IPS DF 6.9 (cell line): ENCODE measurements at regions not wholly inside any gene's neighbourhood (a gene's known extent, or its start where the extent isn't known, plus 50 kb on each side); places are given as distances from the start of the nearest gene placed in this dataset.

Source experiments
- DNase-seq: peaks from one replicate; pipeline ENCODE4 v3.0.0-alpha.2; 2013; ENCODE audit warnings: low read depth, low spot score
- H3K27ac ChIP-seq: one replicate; pipeline ENCODE4 v1.5.1; 2013; ENCODE audit warnings: low read length, control low read depth
- H3K27me3 ChIP-seq: 2 replicates; pipeline ENCODE4 v1.6.1; 2013; ENCODE audit warnings: mild to moderate bottlenecking, low read length; ENCODE audit not compliant: control insufficient read depth, insufficient read depth
- H3K36me3 ChIP-seq: 2 replicates; pipeline ENCODE4 v1.6.1; 2013; ENCODE audit warnings: low read length; ENCODE audit not compliant: control insufficient read depth, insufficient read depth
- H3K4me1 ChIP-seq: 2 replicates; pipeline ENCODE4 v1.6.1; 2013; ENCODE audit warnings: low read length; ENCODE audit not compliant: control insufficient read depth, insufficient read depth
- H3K4me3 ChIP-seq: 2 replicates; pipeline ENCODE4 v1.5.1; 2013; ENCODE audit warnings: mild to moderate bottlenecking, low read length
- H3K9me3 ChIP-seq: 2 replicates; pipeline ENCODE4 v1.6.1; 2013; ENCODE audit warnings: low read length, inconsistent platforms; ENCODE audit not compliant: control insufficient read depth, insufficient read depth
- WGBS: extraction: QIAGEN DNeasy Blood & Tissue Kit; methylation state at CpG from one replicate; pipeline ENCODE4 v1.1.7; 2013; ENCODE audit warnings: mixed read lengths, missing lambda C conversion rate; ENCODE audit not compliant: insufficient read length, insufficient coverage; 5-methylcytosine and 5-hydroxymethylcytosine counted together

DNA sequence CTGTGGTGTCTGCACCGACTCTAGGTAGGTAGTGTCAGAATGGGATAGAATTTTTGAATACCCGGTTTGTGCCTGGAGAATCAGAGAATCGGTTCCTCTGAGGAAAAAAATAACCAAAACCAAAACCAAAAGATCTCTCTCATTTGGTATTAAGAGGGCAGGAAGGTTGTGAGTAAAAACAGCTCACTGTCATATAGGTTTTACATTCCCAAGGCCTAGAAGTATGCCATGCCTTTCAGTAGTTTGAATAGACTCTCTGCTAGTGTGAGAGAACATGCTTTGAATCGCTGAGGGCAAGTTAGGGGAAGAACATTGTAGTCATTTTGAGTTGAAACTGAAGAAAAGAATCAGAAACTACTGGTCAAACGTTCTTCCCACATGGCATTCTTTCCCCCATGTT, 411.4 kb upstream of the CD180 start:
- H3K4me1 ChIP-seq = no peaks in the 10 kb centered on the region
- H3K9me3 ChIP-seq = no peaks in the 10 kb centered on the region
- H3K36me3 ChIP-seq = no peaks in the 10 kb centered on the region
- WGBS = no CpG with 5 or more reads among the region's 5 CpGs
- no peaks in the 10 kb centered on the region for H3K27me3 ChIP-seq
- no peak overlapping the region for H3K27ac ChIP-seq
- DNase-seq = no peak
- H3K4me3 ChIP-seq = no peak overlapping the region

- WGBS = no CpG with 5 or more reads among the region's 2 CpGs
- Histone ChIP-seq H3K4me1 (no peaks in the 10 kb centered on the region), H3K27ac (no peak overlapping the region), H3K27me3 (no peaks in the 10 kb centered on the region), H3K4me3 (no peak overlapping the region), H3K9me3 (no peaks in the 10 kb centered on the region), H3K36me3 (no peaks in the 10 kb centered on the region)
- DNase-seq = no peak
Measured at GRCh38 chr5:67606586-67606947, 410.0 kb upstream of the CD180 start.

DNA sequence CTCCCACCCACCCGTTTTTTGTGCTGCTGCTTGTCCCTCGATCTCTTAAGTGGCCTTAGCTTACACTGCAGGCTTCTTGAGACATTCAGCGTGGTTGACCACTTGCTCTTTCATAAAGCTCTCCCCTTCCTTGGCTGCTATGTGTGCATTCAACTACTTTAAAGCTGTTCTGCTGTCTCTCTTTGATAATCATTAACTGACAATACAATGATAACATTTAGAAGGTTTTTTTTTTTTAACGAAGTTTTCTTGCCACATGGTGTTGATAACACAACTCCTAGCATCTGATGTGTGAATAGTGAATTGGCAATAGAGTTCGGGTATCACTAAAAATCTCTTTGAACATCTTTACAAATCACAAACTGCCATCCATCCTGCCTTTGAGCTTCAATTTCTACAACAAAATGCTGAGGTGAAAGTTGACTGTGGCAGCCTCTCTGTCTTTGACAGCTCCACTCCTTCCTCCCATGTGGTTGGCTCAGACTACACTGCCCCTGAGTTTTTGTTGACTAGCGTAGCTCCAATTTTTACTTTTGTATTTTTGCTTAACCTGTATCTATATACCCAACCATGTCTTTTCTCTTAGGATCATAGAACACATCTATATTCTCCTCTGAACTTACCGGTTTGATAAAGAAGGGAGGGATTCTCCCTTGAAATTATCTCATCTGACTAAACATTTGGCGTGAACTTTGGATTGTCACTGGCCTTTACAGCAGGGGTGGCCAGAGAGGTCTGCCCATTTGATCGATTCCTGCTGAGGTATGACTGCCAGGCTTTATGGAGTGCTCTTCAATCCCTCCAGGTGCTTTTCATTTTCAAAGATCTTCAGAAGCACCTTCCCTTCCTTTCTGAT, 409.4 kb upstream of the CD180 start:
- Histone ChIP-seq H3K4me3 (no peak overlapping the region), H3K36me3 (no peaks in the 10 kb centered on the region), H3K27me3 (no peaks in the 10 kb centered on the region), H3K9me3 (no peaks in the 10 kb centered on the region), H3K4me1 (no peaks in the 10 kb centered on the region), H3K27ac (no peak overlapping the region)
- no peak for DNase-seq
- WGBS = no CpG with 5 or more reads among the region's 9 CpGs

DNA sequence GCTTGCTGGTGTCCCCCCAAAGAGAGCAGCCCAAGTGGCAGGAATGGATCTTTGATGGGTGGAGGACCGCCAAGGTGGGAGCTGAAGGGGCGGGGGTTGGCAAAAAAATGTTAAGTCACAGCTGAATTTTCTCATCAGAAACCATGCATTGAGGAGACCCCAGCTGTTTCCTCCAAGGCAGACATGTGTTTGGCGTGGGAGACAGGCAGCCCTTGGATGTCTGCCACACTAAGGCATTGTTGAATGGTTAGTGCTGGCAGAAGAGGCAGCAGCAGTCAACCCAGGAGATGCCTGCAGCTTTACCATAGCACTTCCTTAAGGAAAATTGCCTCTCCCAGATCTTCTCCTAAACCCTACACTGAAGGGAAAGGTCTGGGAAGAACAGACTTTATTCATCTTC, 394.9 kb upstream of the CD180 start:
- H3K36me3 ChIP-seq = no peaks in the 10 kb centered on the region
- no peaks in the 10 kb centered on the region for H3K4me1 ChIP-seq
- H3K9me3 ChIP-seq = no peaks in the 10 kb centered on the region
- no CpG with 5 or more reads among the region's 3 CpGs for WGBS
- no peak overlapping the region for H3K27ac ChIP-seq
- no peak for DNase-seq
- no peak overlapping the region for H3K4me3 ChIP-seq
- H3K27me3 ChIP-seq = no peaks in the 10 kb centered on the region

GRCh38 chr5:67588389-67588788, 391.8 kb upstream of the CD180 start:
- no peak for DNase-seq

DNA sequence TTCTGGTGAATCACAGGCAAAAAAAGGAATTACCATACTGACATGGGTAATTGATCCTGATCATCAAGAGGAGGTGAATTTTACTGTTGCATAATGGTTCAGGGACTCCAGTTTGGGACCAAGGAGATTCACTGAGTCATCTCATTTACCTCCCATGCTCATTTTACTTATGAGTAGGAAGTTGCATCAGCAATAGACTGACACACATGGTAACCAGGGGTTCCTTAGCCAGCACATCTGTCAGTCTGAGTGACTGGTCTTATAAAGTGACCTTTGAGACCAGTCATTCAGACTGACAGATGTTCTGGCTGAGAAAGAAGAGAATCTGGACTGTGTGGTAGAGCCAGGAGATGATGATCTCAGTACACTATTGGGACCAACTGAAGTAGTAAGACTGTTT, 384.6 kb upstream of the CD180 start:
- no peak for DNase-seq
- Histone ChIP-seq H3K36me3 (no peaks in the 10 kb centered on the region), H3K27me3 (no peaks in the 10 kb centered on the region), H3K9me3 (no peaks in the 10 kb centered on the region), H3K27ac (no peak overlapping the region), H3K4me3 (no peak overlapping the region), H3K4me1 (no peaks in the 10 kb centered on the region)

More at GRCh38 chr5:67588389-67588788, 391.8 kb upstream of the CD180 start:
- no peaks in the 10 kb centered on the region for H3K9me3 ChIP-seq
- no CpG with 5 or more reads among the region's 2 CpGs for WGBS
- no peak overlapping the region for H3K4me3 ChIP-seq
- H3K27me3 ChIP-seq = no peaks in the 10 kb centered on the region
- no peak overlapping the region for H3K27ac ChIP-seq
- no peaks in the 10 kb centered on the region for H3K36me3 ChIP-seq
- no peaks in the 10 kb centered on the region for H3K4me1 ChIP-seq

DNA sequence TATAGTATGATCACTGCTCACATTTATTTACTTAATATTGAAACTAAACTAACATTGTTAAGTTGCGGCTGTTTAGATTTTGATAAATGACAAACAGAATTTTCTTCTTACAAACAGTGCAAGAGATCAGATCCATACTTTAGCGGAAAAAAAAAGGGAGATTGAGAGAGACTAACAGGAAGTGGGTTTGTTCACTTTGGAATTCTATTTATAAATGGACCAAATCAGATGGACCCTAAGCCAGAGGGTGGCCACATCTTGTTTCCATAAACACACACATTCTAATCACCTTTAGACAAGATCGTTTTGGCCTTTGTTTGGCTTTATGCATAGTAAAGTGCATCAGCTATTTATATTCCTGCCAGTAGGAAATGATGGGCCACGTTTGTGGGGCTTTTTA, 381.4 kb upstream of the CD180 start:
- H3K4me3 ChIP-seq = no peak overlapping the region
- H3K9me3 ChIP-seq = no peaks in the 10 kb centered on the region
- DNase-seq = no peak
- H3K4me1 ChIP-seq = no peaks in the 10 kb centered on the region
- H3K27ac ChIP-seq = no peak overlapping the region
- H3K27me3 ChIP-seq = no peaks in the 10 kb centered on the region
- H3K36me3 ChIP-seq = no peaks in the 10 kb centered on the region
- WGBS = no CpG with 5 or more reads among the region's 4 CpGs

DNA sequence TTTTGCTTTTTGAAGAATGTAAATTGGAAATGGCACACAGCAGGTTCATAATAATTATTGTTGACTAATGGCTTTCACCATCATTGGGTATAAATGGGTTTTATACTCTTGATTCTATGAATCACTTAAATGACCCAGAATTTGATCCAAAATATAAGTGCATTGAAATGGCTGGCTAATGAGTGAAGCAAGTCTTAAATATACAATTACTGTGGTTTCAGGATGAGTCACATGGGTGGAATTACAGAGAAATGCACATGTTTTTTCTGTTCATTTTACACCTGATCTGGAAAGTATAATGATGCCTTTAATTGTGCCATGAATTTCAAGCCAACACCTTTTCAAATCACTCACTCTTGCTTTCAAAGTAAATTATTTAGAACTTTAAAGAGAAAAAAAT, 380.8 kb upstream of the CD180 start:
- H3K27me3 ChIP-seq = no peaks in the 10 kb centered on the region
- no peak for DNase-seq

GRCh38 chr5:67576112-67576511, 379.5 kb upstream of the CD180 start:
- Histone ChIP-seq H3K36me3 (no peaks in the 10 kb centered on the region), H3K4me3 (no peak overlapping the region), H3K4me1 (no peaks in the 10 kb centered on the region), H3K27me3 (no peaks in the 10 kb centered on the region), H3K27ac (no peak overlapping the region), H3K9me3 (no peaks in the 10 kb centered on the region)
- no CpG with 5 or more reads among the region's 2 CpGs for WGBS
- DNase-seq = no peak

More for the DNA sequence above, 380.8 kb upstream of the CD180 start:
- H3K36me3 ChIP-seq = no peaks in the 10 kb centered on the region
- H3K4me1 ChIP-seq = no peaks in the 10 kb centered on the region
- no peaks in the 10 kb centered on the region for H3K9me3 ChIP-seq
- no peak overlapping the region for H3K4me3 ChIP-seq
- no peak overlapping the region for H3K27ac ChIP-seq

- H3K9me3 ChIP-seq = no peaks in the 10 kb centered on the region
- no CpG with 5 or more reads among the region's 1 CpG for WGBS
- H3K27ac ChIP-seq = no peak overlapping the region
- H3K4me1 ChIP-seq = no peaks in the 10 kb centered on the region
- no peak overlapping the region for H3K4me3 ChIP-seq
- no peaks in the 10 kb centered on the region for H3K36me3 ChIP-seq
- no peak for DNase-seq
- H3K27me3 ChIP-seq = no peaks in the 10 kb centered on the region
Measured at GRCh38 chr5:67575087-67575486, 378.5 kb upstream of the CD180 start.
